GM12878 (cell line): ENCODE measurements at regions not wholly inside any gene's neighbourhood (a gene's known extent, or its start where the extent isn't known, plus 50 kb on each side); places are given as distances from the start of the nearest gene placed in this dataset.

Experiments used
- BACH1 ChIP-seq: fragments of 450-650 bp; IDR thresholded peaks from 2 replicates; pipeline ENCODE4 v1.6.1; 2017; ENCODE audit warnings: mild to moderate bottlenecking, borderline replicate concordance
- CEBPB ChIP-seq, 2 experiments: fragments of 150-350 bp in 1 of 2; IDR thresholded peaks; 2 replicates each; pipeline ENCODE4 v1.6.1; 2012 to 2014; ENCODE audit warnings: low read depth in 2 of 2, low read length in 2 of 2, borderline replicate concordance in 1 of 2, inconsistent platforms in 1 of 2
- CHD4 ChIP-seq: fragments of 200-600 bp; sonication (generic); IDR thresholded peaks from 2 replicates; pipeline ENCODE4 v1.6.1; 2016; ENCODE audit warnings: mild to moderate bottlenecking
- CTCF ChIP-seq, 3 experiments: IDR thresholded peaks in 2 of 3; conservative IDR thresholded peaks in 1 of 3; 2 replicates each; pipeline ENCODE4 v1.5.1; 2011; ENCODE audit warnings: low read depth in 3 of 3, low read length in 3 of 3, mild to moderate bottlenecking in 3 of 3, control low read depth in 2 of 3, moderate library complexity in 2 of 3, inconsistent platforms in 1 of 3, mixed read lengths in 1 of 3; ENCODE audit not compliant: control insufficient read depth in 2 of 3, insufficient read depth in 1 of 3; ENCODE audit errors: extremely low read depth in 1 of 3
- EED ChIP-seq: sonication (generic); IDR thresholded peaks from 2 replicates; pipeline ENCODE4 v1.6.1; 2016; ENCODE audit warnings: antibody characterized with exemption, low read depth
- HDAC6 ChIP-seq: fragments of 200-600 bp; sonication (generic); IDR thresholded peaks from one replicate; pipeline ENCODE4 v1.8.0; 2017; ENCODE audit warnings: antibody characterized with exemption; ENCODE audit not compliant: unreplicated experiment
- MYC ChIP-seq: IDR thresholded peaks from 2 replicates; pipeline ENCODE4 v1.6.1; 2011; ENCODE audit warnings: mild to moderate bottlenecking, low read length, moderate library complexity, inconsistent platforms; ENCODE audit not compliant: insufficient read depth, insufficient replicate concordance, insufficient read length, severe bottlenecking
- NR2C2 ChIP-seq: IDR thresholded peaks from 2 replicates; pipeline ENCODE4 v1.6.1; 2011; ENCODE audit warnings: borderline replicate concordance, low read depth; ENCODE audit not compliant: control insufficient read depth, insufficient read length
- POLR2A ChIP-seq: IDR thresholded peaks from 2 replicates; pipeline ENCODE4 v1.6.1; 2011; ENCODE audit warnings: low read depth, mild to moderate bottlenecking, low read length
- POLR2AphosphoS2 ChIP-seq: IDR thresholded peaks from 2 replicates; pipeline ENCODE4 v1.6.1; 2011; ENCODE audit warnings: low read depth, mild to moderate bottlenecking, low read length, improper control_type of control experiment, moderate library complexity
- RB1 ChIP-seq: fragments of 450-650 bp; formaldehyde crosslinking; IDR thresholded peaks from 2 replicates; pipeline ENCODE4 v1.6.1; 2017; ENCODE audit warnings: mild to moderate bottlenecking, borderline replicate concordance
- SPI1 ChIP-seq: IDR thresholded peaks from 2 replicates; pipeline ENCODE4 v1.6.1; 2011; ENCODE audit warnings: low read depth, mild to moderate bottlenecking, low read length, moderate library complexity, borderline replicate concordance; ENCODE audit not compliant: insufficient read depth
- ZNF274 ChIP-seq: IDR thresholded peaks from one replicate; pipeline ENCODE4 v1.8.0; 2011; ENCODE audit not compliant: insufficient read length, insufficient read depth
- ZNF622 ChIP-seq: fragments of 450-650 bp; IDR thresholded peaks from 2 replicates; pipeline ENCODE4 v1.6.1; 2017; ENCODE audit warnings: mild to moderate bottlenecking, inconsistent platforms

GRCh38 chr22:22428222-22429098, 80.1 kb downstream of the ZNF280B start:
- TF ChIP-seq CTCF (IDR thresholded peaks at IDR 0.05 in 2 of 3, conservative IDR thresholded peaks at IDR 0.05 in 1 of 3; ENCODE audit: control insufficient read depth in 2 of 3, extremely low read depth in 1 of 3, insufficient read depth in 1 of 3, low read depth in 3 of 3, low read length in 3 of 3) (no peak), SPI1 (no peak), ZNF622 (no peak), POLR2AphosphoS2 (no peak), POLR2A (no peak), EED (no peak), NR2C2 (no peak), ZNF274 (no peak), CEBPB (IDR thresholded peaks at IDR 0.05; ENCODE audit: borderline replicate concordance in 1 of 2, low read depth in 2 of 2, low read length in 2 of 2) (no peak), BACH1 (no peak), MYC (no peak), CHD4 (no peak), HDAC6 (no peak), RB1 (no peak)
